ENCODE measurements at regions not wholly inside any gene's neighbourhood (a gene's known extent, or its start where the extent isn't known, plus 50 kb on each side); places are given as distances from the start of the nearest gene placed in this dataset.

- no peak for TF ChIP-seq CTCF (IDR thresholded peaks at IDR 0.05)
- TF ChIP-seq TCF7L2 (IDR thresholded peaks at IDR 0.05; ENCODE audit: low read depth, low read length) = no peak
- TF ChIP-seq POLR2AphosphoS5 (IDR thresholded peaks at IDR 0.05; ENCODE audit: low read depth, low read length) = no peak
Observed at GRCh38 chr11:27838674-27839073, 138.4 kb upstream of the BDNF start.
